ENCODE measurements at regions not wholly inside any gene's neighbourhood (a gene's known extent, or its start where the extent isn't known, plus 50 kb on each side); places are given as distances from the start of the nearest gene placed in this dataset.
"Not testable (repeated sequence)": the region's sequence is repeated elsewhere in the genome, so short reads cannot be mapped to it uniquely, and the experiment has no call there.

DNA sequence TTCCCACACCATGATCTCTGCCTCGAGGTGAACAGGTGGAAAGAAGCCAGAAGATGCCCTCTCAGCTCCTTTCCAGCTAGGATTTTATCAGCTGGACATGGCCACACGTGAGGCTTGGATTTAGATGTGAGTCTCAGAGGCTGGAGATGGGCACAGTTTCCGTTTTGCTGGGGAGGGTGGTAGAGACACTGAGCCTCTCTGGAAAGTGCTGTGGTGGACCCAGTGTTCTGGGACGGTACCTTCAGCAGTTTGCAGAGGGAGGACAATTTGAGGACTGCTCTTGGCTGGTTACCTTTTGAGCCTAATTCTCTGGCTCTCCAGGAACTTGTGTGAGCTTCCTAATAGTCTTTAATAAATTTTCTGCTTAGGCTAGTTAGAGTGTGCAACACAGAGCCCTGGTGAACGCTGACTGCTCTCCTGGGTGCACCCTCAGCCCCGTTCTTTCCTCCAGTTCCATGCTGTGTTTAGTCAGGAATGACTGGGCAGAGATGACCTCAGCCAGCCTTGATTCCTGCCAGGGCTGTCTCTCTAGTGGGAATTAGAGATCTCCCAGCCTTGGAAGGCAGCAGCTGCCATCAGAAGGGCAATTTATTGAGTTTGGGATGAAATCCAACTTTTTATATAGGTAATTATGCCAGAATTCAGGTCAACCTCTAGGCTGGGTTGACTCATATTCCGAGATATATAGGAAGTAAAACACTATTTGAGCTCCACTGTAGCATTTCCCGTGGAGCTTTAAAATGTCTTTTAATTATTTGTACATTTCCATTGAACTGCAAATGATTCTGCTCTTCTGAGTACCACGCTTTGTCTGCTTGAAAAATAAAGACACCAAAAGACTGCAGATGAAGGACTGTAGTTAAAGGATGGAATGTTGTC lies 103.9 kb downstream of the GATA3 start:
- Histone ChIP-seq H3K4me3 (ENCODE audit: low read length in 3 of 3) (no peak overlapping the region), H3K27me3 (ENCODE audit: control insufficient read depth, insufficient read depth, low read length) (no peaks in the 10 kb centered on the region), H3K9ac (ENCODE audit: low read length in 3 of 3) (no peak overlapping the region), H3K36me3 (ENCODE audit: control insufficient read depth in 2 of 3, insufficient read depth in 3 of 3, low read length in 3 of 3) (no peaks in the 10 kb centered on the region), H3K27ac (ENCODE audit: low read depth in 2 of 2, low read length in 2 of 2) (no peak overlapping the region), H3K4me1 (ENCODE audit: control insufficient read depth in 2 of 3, insufficient read depth in 2 of 3, low read depth in 1 of 3, low read length in 3 of 3) (no peaks in the 10 kb centered on the region), H3K9me3 (ENCODE audit: control insufficient read depth in 2 of 3, insufficient read depth in 1 of 3, low read length in 3 of 3) (no peaks in the 10 kb centered on the region)
- FAIRE-seq (no peak), DNase-seq (no peak)
- intact Hi-C loops (cut with DNase I), result no loop called here
- TF ChIP-seq, protein P1, sequence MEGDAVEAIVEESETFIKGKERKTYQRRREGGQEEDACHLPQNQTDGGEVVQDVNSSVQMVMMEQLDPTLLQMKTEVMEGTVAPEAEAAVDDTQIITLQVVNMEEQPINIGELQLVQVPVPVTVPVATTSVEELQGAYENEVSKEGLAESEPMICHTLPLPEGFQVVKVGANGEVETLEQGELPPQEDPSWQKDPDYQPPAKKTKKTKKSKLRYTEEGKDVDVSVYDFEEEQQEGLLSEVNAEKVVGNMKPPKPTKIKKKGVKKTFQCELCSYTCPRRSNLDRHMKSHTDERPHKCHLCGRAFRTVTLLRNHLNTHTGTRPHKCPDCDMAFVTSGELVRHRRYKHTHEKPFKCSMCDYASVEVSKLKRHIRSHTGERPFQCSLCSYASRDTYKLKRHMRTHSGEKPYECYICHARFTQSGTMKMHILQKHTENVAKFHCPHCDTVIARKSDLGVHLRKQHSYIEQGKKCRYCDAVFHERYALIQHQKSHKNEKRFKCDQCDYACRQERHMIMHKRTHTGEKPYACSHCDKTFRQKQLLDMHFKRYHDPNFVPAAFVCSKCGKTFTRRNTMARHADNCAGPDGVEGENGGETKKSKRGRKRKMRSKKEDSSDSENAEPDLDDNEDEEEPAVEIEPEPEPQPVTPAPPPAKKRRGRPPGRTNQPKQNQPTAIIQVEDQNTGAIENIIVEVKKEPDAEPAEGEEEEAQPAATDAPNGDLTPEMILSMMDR (IDR thresholded peaks at IDR 0.05; ENCODE audit: borderline replicate concordance, extremely low read depth, insufficient read depth), result no peak

DNA sequence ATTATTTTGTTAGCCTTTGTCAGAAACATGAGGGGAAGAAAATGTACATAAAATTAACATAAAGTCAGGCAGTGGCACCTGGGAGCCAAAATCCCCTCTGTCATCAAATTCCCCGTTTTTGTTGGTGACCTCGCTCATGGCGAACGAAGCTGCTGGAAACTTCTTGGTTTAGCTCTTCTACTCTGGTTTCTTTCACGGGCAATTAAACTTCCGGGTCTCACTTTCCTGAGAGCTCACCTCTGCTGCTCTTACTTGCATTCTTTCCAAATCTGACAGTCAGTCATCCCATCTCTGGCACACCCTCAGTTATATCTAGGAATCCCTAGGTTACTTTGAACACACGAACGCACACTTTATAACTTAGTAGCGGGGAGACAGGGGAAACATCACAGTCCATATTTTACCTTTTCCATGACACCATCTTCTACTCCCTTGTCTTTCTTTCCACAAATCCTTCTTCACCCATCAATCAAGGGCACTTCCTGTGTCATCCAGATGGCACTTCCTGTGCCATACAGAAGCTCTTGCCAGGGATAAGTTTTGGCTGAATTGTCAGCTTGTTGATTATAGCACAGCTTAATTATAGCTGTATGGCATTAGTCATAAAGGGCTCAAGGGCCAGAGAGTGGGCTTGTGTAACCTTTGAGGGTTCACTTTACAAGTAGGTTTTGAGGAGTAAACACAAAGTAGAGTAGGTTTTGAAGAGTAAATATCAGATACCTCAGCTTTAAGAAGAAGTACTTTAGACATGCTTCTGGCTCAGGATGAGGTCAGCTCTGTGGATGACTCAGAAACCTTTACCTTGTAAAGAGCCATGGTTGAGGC lies 105.1 kb downstream of the GATA3 start:
- Histone ChIP-seq H3K9ac (ENCODE audit: low read length in 3 of 3) (no peak overlapping the region), H3K27me3 (ENCODE audit: control insufficient read depth, insufficient read depth, low read length) (no peaks in the 10 kb centered on the region), H3K27ac (ENCODE audit: low read depth in 2 of 2, low read length in 2 of 2) (no peak overlapping the region), H3K9me3 (ENCODE audit: control insufficient read depth in 2 of 3, insufficient read depth in 1 of 3, low read length in 3 of 3) (no peaks in the 10 kb centered on the region), H3K4me1 (ENCODE audit: control insufficient read depth in 2 of 3, insufficient read depth in 2 of 3, low read depth in 1 of 3, low read length in 3 of 3) (no peaks in the 10 kb centered on the region), H3K36me3 (ENCODE audit: control insufficient read depth in 2 of 3, insufficient read depth in 3 of 3, low read length in 3 of 3) (no peaks in the 10 kb centered on the region), H3K4me3 (ENCODE audit: low read length in 3 of 3) (no peak overlapping the region)
- FAIRE-seq (no peak), DNase-seq (peak in 3 of 5 donors; percentile 43 to 84 (median 59))
- intact Hi-C loops (cut with DNase I), result no loop called here
- TF ChIP-seq, protein P1 (IDR thresholded peaks at IDR 0.05; ENCODE audit: borderline replicate concordance, extremely low read depth, insufficient read depth), result no peak

DNA sequence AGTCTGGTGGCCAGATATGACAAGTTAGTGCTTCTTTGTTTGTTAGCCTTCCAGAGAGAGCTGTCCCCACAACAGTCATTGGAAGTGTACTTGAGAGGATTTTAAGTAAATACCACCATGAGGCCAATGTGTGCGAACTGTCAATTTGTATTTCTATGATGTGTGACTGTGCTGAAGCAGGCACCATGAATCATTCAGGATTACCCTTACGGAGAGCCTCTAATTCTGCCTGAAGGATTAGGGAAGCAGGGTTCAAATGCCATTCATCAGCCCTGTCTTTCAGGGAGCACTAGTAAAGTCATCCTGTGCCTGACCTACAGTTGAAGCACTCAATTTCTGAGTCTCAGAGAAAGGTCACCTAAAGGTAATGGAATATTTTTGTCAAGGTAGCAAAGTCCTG lies 109.3 kb downstream of the GATA3 start:
- no peaks in the 10 kb centered on the region for H3K36me3 ChIP-seq (ENCODE audit: control insufficient read depth in 2 of 3, insufficient read depth in 3 of 3, low read length in 3 of 3)
- no peak overlapping the region for H3K27ac ChIP-seq (ENCODE audit: low read depth in 2 of 2, low read length in 2 of 2)
- DNase-seq, result no peak
- no peak overlapping the region for H3K4me3 ChIP-seq (ENCODE audit: low read length in 3 of 3)
- no peaks in the 10 kb centered on the region for H3K4me1 ChIP-seq (ENCODE audit: control insufficient read depth in 2 of 3, insufficient read depth in 2 of 3, low read depth in 1 of 3, low read length in 3 of 3)
- no peaks in the 10 kb centered on the region for H3K27me3 ChIP-seq (ENCODE audit: control insufficient read depth, insufficient read depth, low read length)
- no peak overlapping the region for H3K9ac ChIP-seq (ENCODE audit: low read length in 3 of 3)
- TF ChIP-seq, protein P1 (IDR thresholded peaks at IDR 0.05; ENCODE audit: borderline replicate concordance, extremely low read depth, insufficient read depth), result no peak
- intact Hi-C loops (cut with DNase I), result no loop called here
- FAIRE-seq, result no peak
- H3K9me3 ChIP-seq (ENCODE audit: control insufficient read depth in 2 of 3, insufficient read depth in 1 of 3, low read length in 3 of 3), result no peaks in the 10 kb centered on the region

DNA sequence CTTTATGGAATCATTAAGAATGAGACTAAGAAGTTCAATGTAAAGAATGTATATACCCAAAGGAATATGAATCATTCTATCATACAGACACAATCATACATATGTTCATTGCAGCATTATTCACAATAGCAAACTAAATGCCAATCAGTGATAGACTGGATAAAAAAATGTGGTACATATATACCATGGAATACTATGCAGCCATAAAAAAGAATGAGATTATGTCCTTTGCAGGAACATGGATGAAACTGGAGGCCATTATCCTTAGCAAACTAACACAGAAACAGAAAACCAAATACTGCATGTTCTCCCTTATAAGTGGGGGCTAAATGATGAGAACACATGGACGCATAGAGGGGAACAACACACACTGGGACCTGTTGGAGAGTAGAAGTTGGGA lies 110.2 kb downstream of the GATA3 start:
- FAIRE-seq; H3K4me3 ChIP-seq (ENCODE audit: low read length in 3 of 3); H3K9ac ChIP-seq (ENCODE audit: low read length in 3 of 3); H3K9me3 ChIP-seq (ENCODE audit: control insufficient read depth in 2 of 3, insufficient read depth in 1 of 3, low read length in 3 of 3); H3K4me1 ChIP-seq (ENCODE audit: control insufficient read depth in 2 of 3, insufficient read depth in 2 of 3, low read depth in 1 of 3, low read length in 3 of 3); DNase-seq; H3K36me3 ChIP-seq (ENCODE audit: control insufficient read depth in 2 of 3, insufficient read depth in 3 of 3, low read length in 3 of 3); H3K27ac ChIP-seq (ENCODE audit: low read depth in 2 of 2, low read length in 2 of 2); H3K27me3 ChIP-seq (ENCODE audit: control insufficient read depth, insufficient read depth, low read length); intact Hi-C loops (cut with DNase I): not testable (repeated sequence)

All from kidney (tissue), 13 donors.